Mesenchymal stem cell (in vitro differentiated cells and primary cell): ENCODE measurements at regions not wholly inside any gene's neighbourhood (a gene's known extent, or its start where the extent isn't known, plus 50 kb on each side); places are given as distances from the start of the nearest gene placed in this dataset.

Source experiments
- DNase-seq: peaks from one replicate; pipeline ENCODE4 v3.0.0-alpha.2; 2013
- H2AFZ ChIP-seq: one replicate; pipeline ENCODE4 v1.6.1; 2013; ENCODE audit warnings: low read depth, mild to moderate bottlenecking, control low read depth, inconsistent platforms, low read length, moderate library complexity
- H2AK5ac ChIP-seq: 2 replicates; pipeline ENCODE4 v1.6.1; 2013; ENCODE audit warnings: low read length, moderate library complexity, mild to moderate bottlenecking, inconsistent platforms; ENCODE audit not compliant: severe bottlenecking
- H2BK120ac ChIP-seq: one replicate; pipeline ENCODE4 v1.6.1; 2013; ENCODE audit warnings: low read depth, mild to moderate bottlenecking, inconsistent platforms, low read length, moderate library complexity
- H2BK12ac ChIP-seq, 2 experiments: one replicate each; pipeline ENCODE4 v1.6.1; 2013; ENCODE audit warnings: inconsistent platforms in 2 of 2, low read length in 2 of 2, mild to moderate bottlenecking in 2 of 2, moderate library complexity in 2 of 2, control low read depth in 1 of 2
- H2BK15ac ChIP-seq: one replicate; pipeline ENCODE4 v1.6.1; 2013; ENCODE audit warnings: mild to moderate bottlenecking, low read depth, inconsistent platforms; ENCODE audit not compliant: poor library complexity, severe bottlenecking
- H2BK5ac ChIP-seq: 2 replicates; pipeline ENCODE4 v1.6.1; 2013; ENCODE audit warnings: low read depth, mild to moderate bottlenecking, low read length, control low read depth, inconsistent platforms; ENCODE audit not compliant: poor library complexity, severe bottlenecking
- H3K14ac ChIP-seq, 2 experiments: one replicate each; pipeline ENCODE4 v1.6.1; 2013; ENCODE audit warnings: inconsistent platforms in 2 of 2, low read length in 2 of 2, control low read depth in 1 of 2, mild to moderate bottlenecking in 1 of 2, moderate library complexity in 1 of 2
- H3K18ac ChIP-seq, 2 experiments: one replicate each; pipeline ENCODE4 v1.6.1; 2013; ENCODE audit warnings: inconsistent platforms in 2 of 2, low read length in 2 of 2, control low read depth in 1 of 2, low read depth in 1 of 2, mild to moderate bottlenecking in 1 of 2
- H3K23ac ChIP-seq, 2 experiments: one replicate each; pipeline ENCODE4 v1.6.1; 2013; ENCODE audit warnings: inconsistent platforms in 2 of 2, low read length in 2 of 2, mild to moderate bottlenecking in 2 of 2, moderate library complexity in 2 of 2, control low read depth in 1 of 2
- H3K27ac ChIP-seq: 2 replicates; pipeline ENCODE4 v1.5.1; 2013; ENCODE audit warnings: mild to moderate bottlenecking, moderate library complexity, low read length, control low read depth, inconsistent platforms; ENCODE audit not compliant: poor library complexity, severe bottlenecking
- H3K27me3 ChIP-seq, 2 experiments: 2 replicates each; pipeline versions ENCODE4 v1.6.1 to v1.7.0; 2013; ENCODE audit warnings: low read length in 2 of 2, mild to moderate bottlenecking in 2 of 2, moderate library complexity in 2 of 2, control low read depth in 1 of 2, inconsistent platforms in 1 of 2; ENCODE audit not compliant: control insufficient read depth in 1 of 2, insufficient read depth in 1 of 2
- H3K36me3 ChIP-seq, 2 experiments: 2 replicates each; pipeline versions ENCODE4 v1.6.1 to v1.7.0; 2013; ENCODE audit warnings: low read length in 2 of 2, control low read depth in 1 of 2, inconsistent platforms in 1 of 2, low read depth in 1 of 2, mild to moderate bottlenecking in 1 of 2; ENCODE audit not compliant: insufficient read depth in 2 of 2, control insufficient read depth in 1 of 2
- H3K4ac ChIP-seq, 2 experiments: one replicate each; pipeline ENCODE4 v1.6.1; 2013; ENCODE audit warnings: inconsistent platforms in 2 of 2, low read length in 2 of 2, mild to moderate bottlenecking in 2 of 2, moderate library complexity in 2 of 2, control low read depth in 1 of 2, low read depth in 1 of 2
- H3K4me1 ChIP-seq: 2 replicates; pipeline ENCODE4 v1.6.1; 2013; ENCODE audit warnings: low read depth, low read length, control low read depth; ENCODE audit not compliant: control insufficient read depth, insufficient read depth
- H3K4me2 ChIP-seq: 2 replicates; pipeline ENCODE4 v1.6.1; 2013; ENCODE audit warnings: low read length, mild to moderate bottlenecking, inconsistent platforms; ENCODE audit not compliant: poor library complexity, severe bottlenecking
- H3K4me3 ChIP-seq, 2 experiments: 2 replicates each; pipeline versions ENCODE4 v1.5.1 to v1.7.0; 2013; ENCODE audit warnings: low read length in 2 of 2, mild to moderate bottlenecking in 2 of 2, control low read depth in 1 of 2, low read depth in 1 of 2; ENCODE audit not compliant: insufficient read depth in 1 of 2
- H3K79me1 ChIP-seq: replicated peaks from 2 replicates; pipeline ENCODE4 v1.6.1; 2013; ENCODE audit warnings: mild to moderate bottlenecking, control low read depth, low read length, inconsistent platforms; ENCODE audit not compliant: poor library complexity, severe bottlenecking
- H3K9ac ChIP-seq: 2 replicates; pipeline ENCODE4 v1.7.0; 2013; ENCODE audit warnings: mild to moderate bottlenecking, low read length, moderate library complexity
- H3K9me3 ChIP-seq: 2 replicates; pipeline ENCODE4 v1.7.0; 2013; ENCODE audit warnings: mild to moderate bottlenecking, low read length; ENCODE audit not compliant: control insufficient read depth
- H4K8ac ChIP-seq: one replicate; pipeline ENCODE4 v1.6.1; 2013; ENCODE audit warnings: inconsistent platforms, mild to moderate bottlenecking, low read length, moderate library complexity
- H4K91ac ChIP-seq: one replicate; pipeline ENCODE4 v1.6.1; 2013; ENCODE audit warnings: mild to moderate bottlenecking, low read length, inconsistent platforms
- WGBS: methylation state at CpG from one replicate; pipeline ENCODE4 v1.1.7; 2013; ENCODE audit warnings: mixed read lengths; 5-methylcytosine and 5-hydroxymethylcytosine counted together

DNA sequence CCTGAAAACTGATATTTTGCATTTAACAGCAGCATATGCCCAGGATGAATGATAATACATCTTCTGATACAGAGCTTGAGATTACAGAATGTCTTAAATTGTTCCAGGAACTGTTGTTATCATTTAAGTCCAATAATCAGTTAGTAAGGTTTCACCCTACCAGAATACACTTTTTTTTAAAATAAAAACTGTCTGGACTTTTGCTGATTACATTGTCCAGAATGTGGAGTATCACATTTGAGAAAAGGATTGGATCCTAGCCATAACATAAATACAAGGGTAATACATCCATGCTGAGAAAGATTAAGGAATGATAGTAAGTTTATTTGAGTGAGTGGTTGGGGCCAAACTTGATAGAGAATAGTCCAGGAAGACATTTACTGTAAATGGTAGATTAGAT, 71.0 kb downstream of the SEPTIN7 start:
- no peak overlapping the region for H3K18ac ChIP-seq
- H3K27me3 ChIP-seq, result no peaks in the 10 kb centered on the region
- no peak overlapping the region for H3K4me3 ChIP-seq
- no peak for DNase-seq
- H3K36me3 ChIP-seq, result peaks cover 6 to 38% of the 10 kb centered on the region in 2 experiments
- H2AFZ ChIP-seq, result no peak overlapping the region
- H2BK12ac ChIP-seq, result no peak overlapping the region
- no peaks in the 10 kb centered on the region for H3K9me3 ChIP-seq
- no peaks in the 10 kb centered on the region for H3K4me1 ChIP-seq
- H2AK5ac ChIP-seq, result no peak overlapping the region
- H3K27ac ChIP-seq, result no peak overlapping the region
- no peak overlapping the region for H4K8ac ChIP-seq
- H3K4ac ChIP-seq, result no peak overlapping the region
- H3K4me2 ChIP-seq, result no peak overlapping the region
- no peak overlapping the region for H2BK15ac ChIP-seq
- H3K9ac ChIP-seq, result no peak overlapping the region
- H3K79me1 ChIP-seq, result peaks cover 8% of the 10 kb centered on the region
- no peak overlapping the region for H2BK120ac ChIP-seq
- H3K23ac ChIP-seq, result no peak overlapping the region
- no peak overlapping the region for H2BK5ac ChIP-seq
- no peak overlapping the region for H3K14ac ChIP-seq
- no peak overlapping the region for H4K91ac ChIP-seq

DNA sequence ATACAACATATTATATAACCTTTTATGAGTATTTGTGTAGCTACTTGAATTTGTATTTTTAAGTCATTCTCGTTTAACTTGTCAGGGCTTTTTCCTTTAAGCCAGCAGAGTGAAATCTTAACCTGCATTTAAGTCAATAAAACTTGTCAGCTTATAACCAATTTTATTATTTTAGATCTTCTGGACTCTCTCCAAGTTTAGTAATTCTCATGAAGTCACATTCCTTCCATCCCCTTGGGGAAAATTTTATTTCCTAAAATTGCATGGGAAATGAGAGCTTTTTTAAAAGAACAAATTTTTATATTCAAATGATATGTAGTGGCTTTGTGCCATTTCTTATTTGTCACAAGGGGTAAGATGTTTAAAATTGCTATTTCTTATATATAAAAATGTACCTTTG, 74.0 kb downstream of the SEPTIN7 start:
- WGBS, result no CpG with 5 or more reads among the region's 1 CpG
- Histone ChIP-seq H2BK15ac (no peak overlapping the region), H3K4me3 (no peak overlapping the region)

DNA sequence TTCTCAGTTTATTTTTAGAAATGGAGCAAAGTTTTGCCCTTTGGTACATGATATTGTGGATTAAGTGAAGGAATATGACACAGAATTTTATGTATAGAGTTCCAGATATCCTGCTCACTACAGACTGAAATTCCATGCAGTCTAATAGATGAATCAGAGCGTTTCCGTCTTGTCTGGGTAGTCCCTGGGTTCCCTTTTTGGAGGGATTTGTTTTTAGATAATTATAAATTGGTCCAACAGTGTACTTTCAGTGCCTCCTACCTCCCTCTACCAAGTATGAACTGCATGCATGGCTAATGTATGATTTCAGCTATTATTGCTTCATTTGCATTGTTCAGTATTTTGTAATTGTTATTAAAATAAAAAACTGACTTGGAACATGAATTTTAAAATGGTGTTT, 74.4 kb downstream of the SEPTIN7 start:
- no peak overlapping the region for H3K14ac ChIP-seq
- no peak overlapping the region for H3K4me2 ChIP-seq
- no CpG with 5 or more reads among the region's 2 CpGs for whole genome bisulfite sequencing
- H3K4me3 ChIP-seq, result no peak overlapping the region
- no peak overlapping the region for H3K23ac ChIP-seq
- no peak overlapping the region for H2AFZ ChIP-seq
- H3K27me3 ChIP-seq, result no peaks in the 10 kb centered on the region
- H3K9ac ChIP-seq, result no peak overlapping the region
- no peak overlapping the region for H2BK15ac ChIP-seq
- no peak overlapping the region for H4K8ac ChIP-seq
- no peak overlapping the region for H3K4ac ChIP-seq
- H2AK5ac ChIP-seq, result no peak overlapping the region
- no peak overlapping the region for H3K18ac ChIP-seq
- peaks cover 7% of the 10 kb centered on the region for H3K79me1 ChIP-seq
- H3K4me1 ChIP-seq, result no peaks in the 10 kb centered on the region
- peaks cover 0 to 44% of the 10 kb centered on the region in 2 experiments for H3K36me3 ChIP-seq
- no peak overlapping the region for H4K91ac ChIP-seq
- H2BK5ac ChIP-seq, result no peak overlapping the region
- H3K9me3 ChIP-seq, result no peaks in the 10 kb centered on the region
- no peak for DNase-seq
- H2BK120ac ChIP-seq, result no peak overlapping the region
- no peak overlapping the region for H3K27ac ChIP-seq
- H2BK12ac ChIP-seq, result no peak overlapping the region

More for the DNA sequence above, 74.0 kb downstream of the SEPTIN7 start:
- Histone ChIP-seq H3K4me2 (no peak overlapping the region), H3K36me3 (peaks cover 0 to 43% of the 10 kb centered on the region in 2 experiments), H2AK5ac (no peak overlapping the region), H3K79me1 (peaks cover 7% of the 10 kb centered on the region), H3K9me3 (no peaks in the 10 kb centered on the region), H3K14ac (no peak overlapping the region), H3K9ac (no peak overlapping the region), H2AFZ (no peak overlapping the region), H4K91ac (no peak overlapping the region), H3K4me1 (no peaks in the 10 kb centered on the region), H3K27me3 (no peaks in the 10 kb centered on the region), H3K18ac (no peak overlapping the region), H3K23ac (no peak overlapping the region), H2BK12ac (no peak overlapping the region), H2BK120ac (no peak overlapping the region), H3K4ac (no peak overlapping the region), H3K27ac (no peak overlapping the region), H2BK5ac (no peak overlapping the region), H4K8ac (no peak overlapping the region)
- no peak for DNase-seq

DNA sequence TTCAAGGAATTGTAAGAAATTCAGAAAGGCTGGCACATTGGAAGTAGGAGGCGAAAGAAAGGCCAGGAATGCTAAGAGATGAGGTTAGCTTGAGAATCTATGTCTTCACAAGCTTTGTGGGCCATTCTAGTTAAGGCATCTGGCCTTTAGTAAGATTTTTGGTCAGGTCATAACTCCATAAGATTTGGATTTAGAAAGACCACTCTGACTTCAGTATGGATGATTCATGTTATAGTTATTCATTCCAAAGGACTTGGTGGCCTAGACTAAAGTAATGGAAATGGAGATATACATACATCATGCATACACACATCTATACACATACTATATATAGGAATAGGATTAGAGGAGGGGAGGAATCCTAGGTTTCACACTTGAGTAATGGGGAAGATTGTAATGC, 77.5 kb downstream of the SEPTIN7 start:
- Histone ChIP-seq H2AFZ (no peak overlapping the region), H3K18ac (no peak overlapping the region), H2BK15ac (no peak overlapping the region), H3K4me3 (no peak overlapping the region), H3K4me2 (no peak overlapping the region), H3K9ac (no peak overlapping the region), H2BK12ac (no peak overlapping the region), H3K27me3 (no peaks in the 10 kb centered on the region), H3K4me1 (no peaks in the 10 kb centered on the region), H3K9me3 (no peaks in the 10 kb centered on the region), H4K8ac (no peak overlapping the region), H3K23ac (no peak overlapping the region), H3K27ac (no peak overlapping the region), H3K14ac (no peak overlapping the region), H2BK120ac (no peak overlapping the region), H4K91ac (no peak overlapping the region), H3K4ac (no peak overlapping the region), H3K36me3 (peaks cover 0 to 61% of the 10 kb centered on the region in 2 experiments), H2BK5ac (no peak overlapping the region), H2AK5ac (no peak overlapping the region), H3K79me1 (peaks cover 4% of the 10 kb centered on the region)
- WGBS, result 94% methylated on average over 1 of the region's 1 CpG
- DNase-seq, result peak; percentile 24
